NCI-H2171 treated with DMSO at 0.1 percent for 48 hours (cell line): ENCODE measurements at regions not wholly inside any gene's neighbourhood (a gene's known extent, or its start where the extent isn't known, plus 50 kb on each side); places are given as distances from the start of the nearest gene placed in this dataset.
"Not testable (repeated sequence)": the region's sequence is repeated elsewhere in the genome, so short reads cannot be mapped to it uniquely, and the experiment has no call there.

Experiments
- DNase-seq: peaks from one replicate; lab custom pipeline; 2025; lab: John Stamatoyannopoulos, UW

- no peak for DNase-seq
Observed at GRCh38 chr1:118294875-118295642, 110.0 kb upstream of the SPAG17 start.

- DNase-seq, result no peak
Observed at GRCh38 chr1:118291661-118292060, 106.6 kb upstream of the SPAG17 start.

DNA sequence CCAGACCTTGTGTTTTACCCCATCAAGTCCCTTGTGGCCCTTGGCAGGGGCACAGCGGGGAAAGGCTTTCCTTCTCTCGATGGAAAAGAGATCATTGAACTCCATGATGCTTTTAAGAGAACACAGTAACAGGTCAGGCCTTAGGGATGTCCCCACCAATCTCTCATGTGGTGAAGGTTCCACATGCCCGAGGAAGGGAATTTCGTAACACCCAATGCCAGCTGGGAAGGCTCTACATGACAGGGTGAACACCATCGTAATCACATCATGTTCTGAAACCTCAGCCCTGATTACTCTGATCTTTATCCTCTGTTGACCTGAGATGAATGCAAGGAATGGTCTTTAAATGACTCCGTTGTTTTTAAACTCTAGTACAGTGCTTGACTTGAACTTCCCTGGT, 105.5 kb upstream of the SPAG17 start:
- DNase-seq, result no peak

- DNase-seq, result no peak
Observed at GRCh38 chr1:118290046-118290445, 105.0 kb upstream of the SPAG17 start.

DNA sequence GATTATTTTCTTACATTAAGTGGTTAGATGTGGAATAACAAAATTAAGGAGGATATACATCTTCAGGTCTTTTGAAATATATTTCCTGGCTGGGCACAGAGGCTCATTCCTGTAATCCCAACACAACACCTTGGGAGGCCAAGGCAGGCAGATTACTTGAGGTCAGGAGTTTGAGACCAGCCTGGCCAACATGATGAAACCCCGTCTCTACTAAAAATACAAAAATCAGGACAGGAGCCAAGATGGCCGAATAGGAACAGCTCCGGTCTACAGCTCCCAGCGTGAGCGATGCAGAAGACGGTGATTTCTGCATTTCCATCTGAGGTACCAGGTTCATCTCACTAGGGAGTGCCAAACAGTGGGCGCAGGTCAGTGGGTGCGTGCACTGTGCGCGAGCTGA, 95.6 kb upstream of the SPAG17 start:
- not testable (repeated sequence) for DNase-seq

DNA sequence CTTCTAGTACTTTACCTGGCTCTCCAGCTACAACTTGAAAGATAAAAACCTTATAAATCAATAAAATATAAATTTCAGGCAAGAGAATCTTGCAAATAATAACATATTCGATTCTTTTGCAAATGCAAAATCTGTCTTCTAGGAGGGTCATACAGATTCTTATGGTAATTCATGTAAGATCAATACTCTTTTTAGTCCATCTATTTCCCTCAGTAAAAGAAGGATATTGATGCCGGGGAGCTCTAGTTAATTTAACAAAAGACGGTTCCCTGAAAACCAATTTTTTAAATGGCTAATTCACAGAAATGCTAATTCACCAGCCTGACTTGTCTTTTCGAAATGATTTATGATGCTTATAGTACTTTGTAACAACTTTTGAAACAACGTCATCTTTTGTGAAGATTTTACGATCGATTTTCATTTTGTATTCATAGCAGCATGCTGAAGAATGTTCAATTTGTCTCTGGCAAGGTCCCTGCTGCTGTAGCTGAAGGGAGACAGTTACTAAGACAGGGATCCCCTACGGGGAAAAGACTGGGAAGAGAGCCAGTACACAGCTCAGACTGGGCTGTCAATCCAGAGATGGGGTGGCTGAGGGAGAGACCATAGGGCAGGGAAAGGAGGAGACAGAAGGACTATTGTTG, 90.6 kb upstream of the SPAG17 start:
- DNase-seq, result no peak

GRCh38 chr1:118272884-118273283, 87.9 kb upstream of the SPAG17 start:
- DNase-seq, result no peak

GRCh38 chr1:118271883-118272282, 86.9 kb upstream of the SPAG17 start:
- no peak for DNase-seq

DNA sequence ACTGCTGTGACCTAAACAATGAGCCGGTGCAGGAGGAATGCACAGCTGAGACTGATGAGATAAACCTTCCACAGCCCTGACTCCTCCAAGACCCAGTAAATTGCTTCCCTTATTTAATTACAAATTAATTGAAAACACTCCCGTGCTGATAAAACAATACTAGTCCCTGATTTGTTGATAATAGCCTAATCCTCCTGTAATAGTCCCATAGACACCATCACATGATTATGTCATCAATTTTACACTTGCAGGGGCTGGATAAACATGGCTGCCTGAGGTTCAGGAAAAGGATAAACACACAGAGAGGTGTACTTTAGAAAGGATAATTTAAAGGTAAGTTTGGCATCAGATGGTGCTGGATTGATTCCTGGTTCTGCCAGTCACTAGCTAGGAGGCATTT, 84.6 kb upstream of the SPAG17 start:
- DNase-seq, result no peak

GRCh38 chr1:118266436-118266835, 81.4 kb upstream of the SPAG17 start:
- no peak for DNase-seq

DNA sequence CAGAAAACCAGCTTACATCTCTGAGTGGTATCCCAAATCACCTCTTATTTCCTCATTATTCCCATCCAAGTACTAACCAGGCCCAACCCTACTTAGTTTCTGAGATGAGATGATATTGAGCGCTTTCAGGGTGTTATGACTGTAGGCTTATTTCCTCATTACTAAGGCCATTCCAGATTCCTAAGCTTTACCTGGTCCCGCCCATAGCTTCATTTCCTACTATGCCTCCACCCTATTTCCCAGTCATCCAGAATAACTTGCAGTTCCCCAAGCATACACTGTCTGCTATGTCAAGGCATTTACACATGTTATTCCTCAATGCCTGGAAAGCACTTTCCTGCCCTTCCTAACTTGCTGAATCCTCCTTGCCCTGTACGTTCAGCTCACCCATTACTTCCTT, 79.3 kb upstream of the SPAG17 start:
- DNase-seq, result no peak

- DNase-seq, result no peak
Observed at GRCh38 chr1:118262865-118263264, 77.8 kb upstream of the SPAG17 start.

- no peak for DNase-seq
Observed at GRCh38 chr1:118258975-118259374, 73.9 kb upstream of the SPAG17 start.

- no peak for DNase-seq
Observed at GRCh38 chr1:118257946-118258345, 72.9 kb upstream of the SPAG17 start.

GRCh38 chr1:118254491-118255425, 69.7 kb upstream of the SPAG17 start:
- DNase-seq, result no peak

DNA sequence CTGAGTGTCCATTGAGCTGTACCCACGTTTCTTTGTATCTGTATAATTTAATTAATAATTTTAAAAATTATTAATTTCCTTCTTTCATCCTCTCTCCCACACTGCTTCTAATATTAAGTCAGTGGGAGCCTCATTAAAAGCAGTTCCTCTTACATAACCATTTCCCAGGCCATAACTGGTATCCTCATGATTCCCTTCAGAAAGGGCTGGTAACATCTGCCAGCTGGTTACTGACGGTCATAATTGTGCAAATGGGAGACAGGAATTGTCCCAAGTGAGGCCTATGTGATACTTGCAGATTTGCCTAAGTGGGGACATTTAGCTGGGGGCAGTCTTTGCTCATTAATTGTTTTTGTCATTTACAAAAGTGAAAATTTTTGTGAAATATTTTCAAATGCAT, 69.0 kb upstream of the SPAG17 start:
- no peak for DNase-seq

GRCh38 chr1:118253053-118253915, 68.3 kb upstream of the SPAG17 start:
- no peak for DNase-seq

GRCh38 chr1:118252624-118253023, 67.6 kb upstream of the SPAG17 start:
- no peak for DNase-seq

GRCh38 chr1:118250232-118250631, 65.2 kb upstream of the SPAG17 start:
- no peak for DNase-seq

DNA sequence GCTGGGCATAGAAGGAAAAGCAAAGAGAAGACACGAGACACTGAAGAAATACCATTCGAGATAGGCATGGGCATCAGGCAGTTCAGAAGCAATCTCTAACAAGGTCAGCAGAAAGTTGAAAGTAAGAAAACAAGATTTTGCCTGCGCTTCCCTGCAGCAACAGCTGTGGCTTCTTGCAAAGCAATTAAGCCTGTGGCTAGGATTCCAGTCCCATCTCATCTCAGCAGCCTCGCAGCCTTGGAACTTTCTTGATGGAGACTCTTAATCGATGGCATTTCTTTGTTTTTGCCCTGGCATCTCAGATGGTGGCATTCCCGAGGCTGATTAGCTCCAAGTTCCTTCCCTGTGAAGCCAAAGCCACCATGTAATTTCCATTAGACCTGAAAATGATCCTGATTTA, 64.6 kb upstream of the SPAG17 start:
- no peak for DNase-seq

DNA sequence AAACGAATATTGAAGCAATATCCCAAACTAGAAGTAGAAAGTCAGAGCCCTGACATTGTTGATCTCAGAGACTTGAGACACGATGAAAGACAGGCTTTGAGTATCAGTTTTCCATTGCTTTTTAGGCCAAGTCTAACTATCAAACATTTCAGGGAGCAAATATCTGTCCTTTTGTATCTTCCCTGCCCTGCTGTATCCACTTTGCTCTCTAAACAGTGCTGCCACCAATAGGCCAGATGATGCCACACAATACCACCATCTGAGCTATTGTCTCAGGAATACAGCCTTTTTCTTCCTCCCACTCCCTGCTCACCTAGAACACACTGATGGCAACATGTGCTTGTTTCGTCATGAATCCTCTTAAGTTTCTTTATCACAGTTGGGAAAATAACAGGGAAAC, 62.6 kb upstream of the SPAG17 start:
- DNase-seq, result no peak

DNA sequence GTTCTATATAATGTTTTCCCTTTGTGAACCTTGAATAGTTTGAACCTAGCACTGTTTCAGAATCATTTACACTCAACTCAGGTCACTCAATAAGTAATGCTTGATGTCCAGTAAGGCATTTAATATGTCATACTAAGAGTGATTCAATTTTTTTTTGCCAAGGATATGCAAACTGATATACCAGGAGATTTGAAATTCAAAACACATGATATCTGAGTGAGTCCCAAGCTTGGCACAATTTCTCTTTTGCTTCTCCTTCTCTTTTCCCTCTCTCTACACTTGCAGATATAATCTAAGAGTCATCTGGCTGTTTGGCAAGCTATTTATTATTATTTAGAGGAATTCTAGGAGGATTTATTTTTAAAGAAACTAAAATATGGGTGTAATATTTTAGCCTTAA, 61.6 kb upstream of the SPAG17 start:
- no peak for DNase-seq
